ENCODE measurements at regions not wholly inside any gene's neighbourhood (a gene's known extent, or its start where the extent isn't known, plus 50 kb on each side); places are given as distances from the start of the nearest gene placed in this dataset.

DNA sequence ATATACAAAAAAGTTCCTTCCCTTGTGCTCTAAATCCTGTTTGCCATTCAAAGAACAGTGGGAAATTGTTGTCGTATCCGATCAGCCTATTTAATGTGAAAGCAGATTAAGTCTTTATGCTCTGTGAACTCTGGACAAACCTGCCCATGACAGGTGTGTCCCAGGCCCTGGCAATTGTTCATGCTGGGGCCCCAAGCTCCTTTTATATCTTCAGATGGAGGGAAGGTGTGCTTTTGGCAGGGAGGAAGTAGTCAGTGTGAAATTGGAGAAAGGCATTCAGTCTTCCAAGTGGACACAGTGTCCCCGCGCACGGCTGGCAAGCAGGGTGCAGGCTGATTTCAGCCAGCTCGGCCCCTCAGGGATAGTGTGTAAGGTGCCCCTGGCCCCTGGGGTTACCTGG lies 135.1 kb upstream of the F3 start:
- TF ChIP-seq, protein P1, sequence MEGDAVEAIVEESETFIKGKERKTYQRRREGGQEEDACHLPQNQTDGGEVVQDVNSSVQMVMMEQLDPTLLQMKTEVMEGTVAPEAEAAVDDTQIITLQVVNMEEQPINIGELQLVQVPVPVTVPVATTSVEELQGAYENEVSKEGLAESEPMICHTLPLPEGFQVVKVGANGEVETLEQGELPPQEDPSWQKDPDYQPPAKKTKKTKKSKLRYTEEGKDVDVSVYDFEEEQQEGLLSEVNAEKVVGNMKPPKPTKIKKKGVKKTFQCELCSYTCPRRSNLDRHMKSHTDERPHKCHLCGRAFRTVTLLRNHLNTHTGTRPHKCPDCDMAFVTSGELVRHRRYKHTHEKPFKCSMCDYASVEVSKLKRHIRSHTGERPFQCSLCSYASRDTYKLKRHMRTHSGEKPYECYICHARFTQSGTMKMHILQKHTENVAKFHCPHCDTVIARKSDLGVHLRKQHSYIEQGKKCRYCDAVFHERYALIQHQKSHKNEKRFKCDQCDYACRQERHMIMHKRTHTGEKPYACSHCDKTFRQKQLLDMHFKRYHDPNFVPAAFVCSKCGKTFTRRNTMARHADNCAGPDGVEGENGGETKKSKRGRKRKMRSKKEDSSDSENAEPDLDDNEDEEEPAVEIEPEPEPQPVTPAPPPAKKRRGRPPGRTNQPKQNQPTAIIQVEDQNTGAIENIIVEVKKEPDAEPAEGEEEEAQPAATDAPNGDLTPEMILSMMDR (IDR thresholded peaks at IDR 0.05), result no peak
- no peak for TF ChIP-seq POLR2A (IDR thresholded peaks at IDR 0.05)
